ENCODE measurements at regions not wholly inside any gene's neighbourhood (a gene's known extent, or its start where the extent isn't known, plus 50 kb on each side); places are given as distances from the start of the nearest gene placed in this dataset.

DNA sequence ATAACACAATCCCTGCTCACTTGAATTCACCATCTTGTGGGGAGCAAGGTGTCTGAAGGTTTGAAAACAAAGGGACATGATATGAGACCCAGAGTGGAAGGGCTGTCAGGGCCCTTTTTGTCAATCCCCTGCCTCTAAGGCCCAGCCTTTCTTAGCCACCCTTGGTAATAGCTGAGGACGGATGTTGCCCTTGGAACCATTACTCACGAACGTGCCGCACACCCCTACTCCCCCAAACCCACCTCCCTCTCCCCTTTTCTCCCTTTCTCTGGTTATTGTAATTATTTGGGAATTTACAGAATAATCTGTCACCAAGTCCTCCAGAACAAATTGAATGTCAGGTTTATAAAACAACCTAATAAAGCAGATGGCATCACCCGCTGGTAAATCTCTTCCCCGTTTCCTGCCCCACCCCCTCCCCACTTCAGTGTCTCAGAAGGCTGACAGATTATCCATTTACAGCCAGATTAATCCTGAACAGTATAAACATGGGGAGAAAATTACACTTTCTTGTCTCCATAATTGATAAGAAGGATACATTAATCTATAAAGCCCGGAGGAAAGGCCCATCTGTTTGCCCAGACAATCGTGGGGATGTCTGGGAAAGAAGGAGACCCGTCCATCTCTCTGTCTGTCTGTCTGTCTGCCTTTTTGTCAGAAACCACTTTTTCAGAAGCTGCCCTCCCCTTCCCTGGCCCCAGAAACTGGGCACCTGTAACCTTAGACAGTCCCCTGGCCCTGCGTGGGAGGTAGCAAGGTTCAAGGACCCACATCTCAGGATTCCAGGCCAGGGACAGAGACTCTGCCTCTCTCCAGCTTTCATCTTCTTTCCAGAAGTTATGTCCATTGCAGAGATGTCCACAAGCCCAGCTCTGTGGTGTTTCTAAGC lies 60.6 kb upstream of the CD34 start:
- FAIRE-seq (no peak), DNase-seq (ENCODE audit: low spot score) (no peak)

GRCh38 chr1:207970329-207971233 lies 59.7 kb upstream of the CD34 start:
- FAIRE-seq (no peak), DNase-seq (ENCODE audit: low spot score) (no peak)

DNA sequence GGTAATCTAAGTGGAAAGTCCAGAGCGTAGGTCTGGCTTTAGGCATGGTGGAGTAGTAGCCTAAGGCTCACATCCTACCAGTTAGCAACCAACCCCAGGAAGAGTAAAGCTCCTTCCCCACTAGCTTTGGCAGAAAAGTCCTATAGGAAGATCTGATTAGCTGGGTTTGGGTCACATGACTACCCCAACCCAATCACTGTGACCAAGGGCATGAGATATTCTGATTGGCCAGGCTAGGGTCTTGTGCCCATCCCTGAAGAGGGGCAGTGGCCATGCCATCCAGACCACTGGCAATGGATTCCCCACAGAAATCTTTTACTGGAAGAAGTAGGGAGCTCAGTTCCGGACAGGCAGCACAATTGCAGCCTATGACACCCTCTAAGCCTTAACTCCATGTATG lies 58.6 kb upstream of the CD34 start:
- no peak for FAIRE-seq
- DNase-seq (ENCODE audit: low spot score), result no peak

GRCh38 chr1:207968521-207969009 lies 57.6 kb upstream of the CD34 start:
- no peak for FAIRE-seq

GRCh38 chr1:207967703-207968102 lies 56.8 kb upstream of the CD34 start:
- DNase-seq (ENCODE audit: low spot score), result no peak
- FAIRE-seq, result no peak

More at GRCh38 chr1:207968521-207969009, 57.6 kb upstream of the CD34 start:
- no peak for DNase-seq (ENCODE audit: low spot score)

- DNase-seq (ENCODE audit: low spot score), result no peak
- no peak for FAIRE-seq
Measured at GRCh38 chr1:207966521-207966920, 55.6 kb upstream of the CD34 start.

GRCh38 chr1:207965392-207966387 lies 54.8 kb upstream of the CD34 start:
- no peak for DNase-seq (ENCODE audit: low spot score)
- no peak for FAIRE-seq

- FAIRE-seq, result no peak
- DNase-seq (ENCODE audit: low spot score), result no peak
Measured at GRCh38 chr1:207964195-207964966, 53.5 kb upstream of the CD34 start.

DNA sequence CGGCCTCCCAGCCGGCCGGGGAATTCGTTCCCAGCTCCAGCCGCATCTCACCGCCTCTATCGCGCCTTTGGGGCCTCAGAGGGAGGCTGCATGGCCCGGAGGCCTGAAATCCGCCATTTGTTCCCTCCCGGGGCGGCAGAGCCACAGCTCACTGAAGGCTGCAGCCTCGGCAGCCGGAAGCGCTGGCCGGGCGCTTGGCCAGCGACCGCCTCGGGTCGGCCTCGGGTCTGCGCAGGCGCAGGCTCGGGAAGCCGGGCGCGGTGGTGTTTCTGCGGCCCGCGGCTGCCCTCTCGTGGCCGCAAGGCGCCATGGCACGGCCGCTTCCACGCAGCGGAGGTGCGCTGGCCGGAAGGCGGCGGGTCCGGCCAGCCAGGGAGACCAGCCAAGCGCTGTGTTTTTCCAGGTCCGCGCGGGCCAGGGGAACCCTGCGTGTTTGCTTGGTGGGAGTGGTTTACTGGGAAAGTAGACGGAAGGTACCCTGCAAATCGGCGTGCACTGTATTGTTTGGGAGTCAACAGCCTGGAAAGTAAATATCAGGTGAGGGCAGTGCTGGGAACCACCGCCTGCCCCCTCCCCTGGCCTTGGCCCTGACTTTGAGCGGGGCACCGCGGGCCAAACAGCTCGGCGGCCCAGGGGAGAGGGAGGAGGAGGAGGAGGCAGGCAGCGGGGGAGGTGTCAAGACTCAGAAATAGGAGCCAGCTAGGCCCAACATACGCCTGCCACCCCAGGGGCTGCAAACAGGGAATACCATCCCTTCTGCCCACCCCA lies 52.7 kb upstream of the CD34 start:
- FAIRE-seq, result no peak
- DNase-seq (ENCODE audit: low spot score), result peak; percentile 67

- DNase-seq (ENCODE audit: low spot score), result no peak
- FAIRE-seq, result no peak
Measured at GRCh38 chr1:207962716-207963426, 51.9 kb upstream of the CD34 start.
